NCI-H1436 treated with DMSO at 0.1 percent for 48 hours (cell line): ENCODE measurements at regions not wholly inside any gene's neighbourhood (a gene's known extent, or its start where the extent isn't known, plus 50 kb on each side); places are given as distances from the start of the nearest gene placed in this dataset.
"Not testable (repeated sequence)": the region's sequence is repeated elsewhere in the genome, so short reads cannot be mapped to it uniquely, and the experiment has no call there.

Experiments
- DNase-seq: peaks from one replicate; lab custom pipeline; 2025; lab: John Stamatoyannopoulos, UW

GRCh38 chr16:47858333-47858982 lies 297.3 kb downstream of the ABCC12 start:
- no peak for DNase-seq

GRCh38 chr16:47855431-47855830 lies 300.4 kb downstream of the ABCC12 start:
- no peak for DNase-seq

- DNase-seq: no peak
Observed at GRCh38 chr16:47854737-47855136, 301.1 kb downstream of the ABCC12 start.

GRCh38 chr16:47852991-47853390 lies 302.8 kb downstream of the ABCC12 start:
- DNase-seq: no peak

GRCh38 chr16:47851146-47851545 lies 304.6 kb downstream of the ABCC12 start:
- no peak for DNase-seq

- DNase-seq: no peak
Observed at GRCh38 chr16:47849736-47850135, 306.1 kb downstream of the ABCC12 start.

- DNase-seq: no peak
Observed at GRCh38 chr16:47848421-47849109, 307.2 kb downstream of the ABCC12 start.

GRCh38 chr16:47847220-47847970 lies 308.4 kb downstream of the ABCC12 start:
- DNase-seq: no peak

- DNase-seq: no peak
Observed at GRCh38 chr16:47834485-47835024, 321.2 kb downstream of the ABCC12 start.

- no peak for DNase-seq
Observed at GRCh38 chr16:47833771-47834170, 322.0 kb downstream of the ABCC12 start.

GRCh38 chr16:47829850-47830600 lies 325.8 kb downstream of the ABCC12 start:
- no peak for DNase-seq

- DNase-seq: no peak
Observed at GRCh38 chr16:47826070-47826469, 329.7 kb downstream of the ABCC12 start.

- DNase-seq: no peak
Observed at GRCh38 chr16:47817048-47817447, 338.7 kb downstream of the ABCC12 start.

- DNase-seq: no peak
Observed at GRCh38 chr16:47816511-47816910, 339.3 kb downstream of the ABCC12 start.

GRCh38 chr16:47815655-47816054 lies 340.1 kb downstream of the ABCC12 start:
- no peak for DNase-seq

- DNase-seq: not testable (repeated sequence)
Observed at GRCh38 chr16:47811758-47812157, 344.0 kb downstream of the ABCC12 start.

- no peak for DNase-seq
Observed at GRCh38 chr16:47806309-47806847, 345.2 kb downstream of the PHKB start.

GRCh38 chr16:47787696-47788095 lies 326.6 kb downstream of the PHKB start:
- no peak for DNase-seq

- no peak for DNase-seq
Observed at GRCh38 chr16:47781673-47782072, 320.5 kb downstream of the PHKB start.

GRCh38 chr16:47780213-47780875 lies 319.2 kb downstream of the PHKB start:
- DNase-seq: no peak
